HL-60 (cell line): ENCODE measurements at regions not wholly inside any gene's neighbourhood (a gene's known extent, or its start where the extent isn't known, plus 50 kb on each side); places are given as distances from the start of the nearest gene placed in this dataset.

Source experiments
- DNase-seq, 2 experiments: peaks; one replicate each; pipeline ENCODE4 v3.0.0-alpha.2; 2010 to 2020; ENCODE audit warnings: low read depth in 1 of 2, low spot score in 1 of 2
- H3K27ac ChIP-seq: fragments of 250-450 bp; sonication (Bioruptor Pico); replicated peaks from 2 replicates; pipeline ENCODE4 v1.5.1; 2020; ENCODE audit warnings: mild to moderate bottlenecking, moderate library complexity
- H3K27me3 ChIP-seq: fragments of 250-450 bp; sonication (Bioruptor Pico); 2 replicates; pipeline ENCODE4 v1.5.1; 2021; ENCODE audit warnings: mild to moderate bottlenecking, moderate library complexity; ENCODE audit not compliant: insufficient read depth, poor library complexity, severe bottlenecking
- H3K4me3 ChIP-seq: replicated peaks from 2 replicates; pipeline ENCODE4 v1.5.1; 2011; ENCODE audit warnings: mild to moderate bottlenecking, control low read depth, low read length; ENCODE audit not compliant: insufficient read depth
- CTCF ChIP-seq: IDR thresholded peaks from one replicate; pipeline ENCODE4 v1.5.1; 2011; ENCODE audit warnings: low read length, control low read depth, inconsistent platforms; ENCODE audit not compliant: insufficient read depth
- GABPA ChIP-seq: IDR thresholded peaks from 2 replicates; pipeline ENCODE4 v1.6.1; 2012; ENCODE audit warnings: low read depth
- POLR2AphosphoS5 ChIP-seq: IDR thresholded peaks from 2 replicates; pipeline ENCODE4 v1.6.1; 2012; ENCODE audit warnings: low read depth
- REST ChIP-seq: IDR thresholded peaks from 2 replicates; pipeline ENCODE4 v1.6.1; 2012; ENCODE audit warnings: low read depth; ENCODE audit not compliant: insufficient replicate concordance
- SPI1 ChIP-seq: IDR thresholded peaks from 2 replicates; pipeline ENCODE4 v1.6.1; 2012; ENCODE audit warnings: low read depth, mild to moderate bottlenecking, borderline replicate concordance

- no peak for DNase-seq
- Histone ChIP-seq H3K4me3 (no peak overlapping the region), H3K27ac (no peak overlapping the region), H3K27me3 (no peaks in the 10 kb centered on the region)
- TF ChIP-seq POLR2AphosphoS5, result no peak
- TF ChIP-seq REST, result no peak
- no peak for TF ChIP-seq SPI1
- no peak for TF ChIP-seq CTCF
- TF ChIP-seq GABPA, result no peak
Measured at GRCh38 chr7:68146983-68147382, 1150.3 kb downstream of the TYW1 start.

- TF ChIP-seq REST, result no peak
- TF ChIP-seq SPI1, result no peak
- TF ChIP-seq GABPA, result no peak
- no peak for TF ChIP-seq CTCF
- no peak for TF ChIP-seq POLR2AphosphoS5
- no peak for DNase-seq
- no peak overlapping the region for H3K4me3 ChIP-seq
- no peak overlapping the region for H3K27ac ChIP-seq
- no peaks in the 10 kb centered on the region for H3K27me3 ChIP-seq
Measured at GRCh38 chr7:68147614-68148238, 1151.1 kb downstream of the TYW1 start.

GRCh38 chr7:68148440-68148839, 1151.8 kb downstream of the TYW1 start:
- no peak overlapping the region for H3K27ac ChIP-seq
- TF ChIP-seq REST, result no peak
- no peak for TF ChIP-seq GABPA
- TF ChIP-seq CTCF, result no peak
- TF ChIP-seq POLR2AphosphoS5, result no peak
- no peak for TF ChIP-seq SPI1
- no peak for DNase-seq
- H3K27me3 ChIP-seq, result no peaks in the 10 kb centered on the region
- no peak overlapping the region for H3K4me3 ChIP-seq
